ENCODE measurements at regions not wholly inside any gene's neighbourhood (a gene's known extent, or its start where the extent isn't known, plus 50 kb on each side); places are given as distances from the start of the nearest gene placed in this dataset.

DNA sequence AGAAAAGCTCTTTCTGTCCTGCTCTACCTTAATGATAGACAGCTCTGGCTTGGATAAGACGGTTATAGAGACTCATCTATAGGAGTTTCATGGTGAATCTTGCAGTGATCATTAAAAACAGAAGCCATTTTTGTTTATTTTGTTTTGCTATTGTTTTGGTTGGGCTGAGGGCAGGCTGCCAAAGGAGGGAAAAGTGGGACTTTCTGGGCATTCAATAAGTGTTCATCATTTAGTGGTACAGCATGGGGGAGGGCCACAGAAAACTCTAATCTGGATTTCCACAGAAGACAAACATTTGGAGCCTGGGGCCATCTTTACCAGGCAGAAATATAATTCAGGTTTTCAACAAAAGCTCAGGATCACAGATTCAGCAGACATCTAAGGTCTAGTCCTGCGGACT lies 62.4 kb upstream of the EFEMP1 start:
- Mint-ChIP-seq H3K27me3 (ENCODE audit: insufficient read depth, unreplicated experiment) (peaks cover 5% of the 10 kb centered on the region), H3K27ac (ENCODE audit: unreplicated experiment) (no peak overlapping the region), H3K36me3 (ENCODE audit: insufficient read depth, unreplicated experiment) (no peaks in the 10 kb centered on the region), H3K9me3 (ENCODE audit: unreplicated experiment) (no peaks in the 10 kb centered on the region), H3K4me3 (ENCODE audit: unreplicated experiment) (no peak overlapping the region), H3K4me1 (ENCODE audit: low read depth, unreplicated experiment) (no peaks in the 10 kb centered on the region)
- intact Hi-C loops (cut with micrococcal nuclease; ENCODE audit: unreplicated experiment) = no loop called here
- ChIA-PET CTCF (no interaction called here), POLR2A (no interaction called here)
- Histone ChIP-seq H3K9me3 (no peaks in the 10 kb centered on the region), H3K4me3 (ENCODE audit: low read depth, low read length) (no peak overlapping the region), H3K27me3 (replicated peaks; ENCODE audit: control insufficient read depth, insufficient read depth, low read length) (no peaks in the 10 kb centered on the region; the same call in 1 of the 2 replicates), H3K4me1 (no peaks in the 10 kb centered on the region), H3K36me3 (ENCODE audit: control insufficient read depth, insufficient read depth, low read length) (no peaks in the 10 kb centered on the region)
- DNase-seq = no peak
- no peak for TF ChIP-seq CTCF (IDR thresholded peaks at IDR 0.05; ENCODE audit: insufficient read depth in 1 of 2, low read depth in 1 of 2, low read length in 1 of 2, severe bottlenecking in 1 of 2, unreplicated experiment in 1 of 2)
- BruUV-seq (replicated peaks) = no TSS peak

GRCh38 chr2:55986700-55987440 lies 63.3 kb upstream of the EFEMP1 start:
- no peaks in the 10 kb centered on the region for H3K9me3 Mint-ChIP-seq (ENCODE audit: unreplicated experiment)
- H3K27ac Mint-ChIP-seq (ENCODE audit: unreplicated experiment) = no peak overlapping the region
- Histone ChIP-seq H3K27me3 (replicated peaks; ENCODE audit: control insufficient read depth, insufficient read depth, low read length) (no peaks in the 10 kb centered on the region; the same call in 1 of the 2 replicates), H3K9me3 (no peaks in the 10 kb centered on the region), H3K4me3 (ENCODE audit: low read depth, low read length) (no peak overlapping the region), H3K36me3 (ENCODE audit: control insufficient read depth, insufficient read depth, low read length) (no peaks in the 10 kb centered on the region), H3K4me1 (no peaks in the 10 kb centered on the region)
- no TSS peak for BruUV-seq (replicated peaks)
- ChIA-PET POLR2A (no interaction called here), CTCF (no interaction called here)
- no peak for DNase-seq
- no peak for TF ChIP-seq CTCF (IDR thresholded peaks at IDR 0.05; ENCODE audit: insufficient read depth in 1 of 2, low read depth in 1 of 2, low read length in 1 of 2, severe bottlenecking in 1 of 2, unreplicated experiment in 1 of 2)
- H3K4me1 Mint-ChIP-seq (ENCODE audit: low read depth, unreplicated experiment) = no peaks in the 10 kb centered on the region
- H3K36me3 Mint-ChIP-seq (ENCODE audit: insufficient read depth, unreplicated experiment) = no peaks in the 10 kb centered on the region
- intact Hi-C loops (cut with micrococcal nuclease; ENCODE audit: unreplicated experiment) = no loop called here
- H3K27me3 Mint-ChIP-seq (ENCODE audit: insufficient read depth, unreplicated experiment) = peaks cover 10% of the 10 kb centered on the region
- no peak overlapping the region for H3K4me3 Mint-ChIP-seq (ENCODE audit: unreplicated experiment)

DNA sequence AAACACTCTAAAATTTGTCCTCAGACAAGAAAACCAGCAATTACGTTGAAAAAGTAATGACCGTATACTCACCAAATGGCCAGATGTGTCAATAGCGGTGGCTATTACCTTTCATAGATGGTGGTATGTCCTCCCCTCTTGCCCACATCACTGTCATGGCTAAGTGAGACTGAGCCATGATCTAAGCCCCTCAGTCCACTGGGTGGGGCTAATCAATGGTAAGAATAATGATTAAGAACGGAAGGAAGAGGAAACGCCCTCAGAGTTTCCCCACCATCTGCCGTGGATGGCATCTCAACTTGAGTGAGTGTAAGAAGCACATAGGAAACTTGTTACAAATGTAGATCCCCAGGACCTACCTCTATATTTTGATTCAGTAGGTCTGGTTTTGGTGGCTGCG lies 65.8 kb upstream of the EFEMP1 start:
- no peak overlapping the region for H3K4me3 Mint-ChIP-seq (ENCODE audit: unreplicated experiment)
- H3K36me3 Mint-ChIP-seq (ENCODE audit: insufficient read depth, unreplicated experiment) = no peaks in the 10 kb centered on the region
- no peaks in the 10 kb centered on the region for H3K4me1 Mint-ChIP-seq (ENCODE audit: low read depth, unreplicated experiment)
- no peaks in the 10 kb centered on the region for H3K9me3 Mint-ChIP-seq (ENCODE audit: unreplicated experiment)
- BruUV-seq (replicated peaks) = no TSS peak
- ChIA-PET POLR2A (no interaction called here), CTCF (no interaction called here)
- Histone ChIP-seq H3K4me1 (no peaks in the 10 kb centered on the region), H3K36me3 (ENCODE audit: control insufficient read depth, insufficient read depth, low read length) (no peaks in the 10 kb centered on the region), H3K9me3 (no peaks in the 10 kb centered on the region; the same call in 1 of the 2 replicates), H3K27me3 (replicated peaks; ENCODE audit: control insufficient read depth, insufficient read depth, low read length) (no peaks in the 10 kb centered on the region; the same call in 1 of the 2 replicates), H3K4me3 (ENCODE audit: low read depth, low read length) (no peak overlapping the region)
- intact Hi-C loops (cut with micrococcal nuclease; ENCODE audit: unreplicated experiment) = no loop called here
- no peak for TF ChIP-seq CTCF (IDR thresholded peaks at IDR 0.05; ENCODE audit: insufficient read depth in 1 of 2, low read depth in 1 of 2, low read length in 1 of 2, severe bottlenecking in 1 of 2, unreplicated experiment in 1 of 2)
- no peak for DNase-seq
- H3K27me3 Mint-ChIP-seq (ENCODE audit: insufficient read depth, unreplicated experiment) = peaks cover 10% of the 10 kb centered on the region
- H3K27ac Mint-ChIP-seq (ENCODE audit: unreplicated experiment) = no peak overlapping the region
